Right forelimb (tissue), 1 donor: ENCODE measurements at regions not wholly inside any gene's neighbourhood (a gene's known extent, or its start where the extent isn't known, plus 50 kb on each side); places are given as distances from the start of the nearest gene placed in this dataset.
"Not testable (repeated sequence)": the region's sequence is repeated elsewhere in the genome, so short reads cannot be mapped to it uniquely, and the experiment has no call there.

Experiments used
- DNase-seq: peaks from one replicate; pipeline ENCODE4 v3.0.0-alpha.2; 2018

- DNase-seq: no peak
These were observed 51.5 kb downstream of the CRPPA start for GRCh38 chr7:16369855-16370254.

- DNase-seq: not testable (repeated sequence)
These were observed 52.0 kb downstream of the CRPPA start for GRCh38 chr7:16369309-16369708.

DNA sequence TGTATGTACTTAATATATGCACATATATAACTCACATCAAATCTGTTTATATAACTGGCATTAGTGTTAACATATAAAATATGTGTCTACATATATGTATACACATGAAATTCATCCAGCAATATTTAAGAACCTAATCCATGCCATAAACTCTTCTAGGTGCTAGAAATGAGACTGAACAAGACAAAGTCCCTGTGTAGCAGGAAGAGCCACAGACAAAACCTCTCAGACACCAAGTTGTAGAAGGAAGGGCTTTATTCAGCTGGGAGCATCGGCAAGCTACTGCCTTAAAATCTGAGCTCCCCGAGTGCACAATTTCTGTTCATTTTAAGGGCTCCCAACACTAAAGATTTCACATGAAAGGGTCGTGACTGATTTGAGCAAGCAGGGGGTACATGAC, 52.5 kb downstream of the CRPPA start:
- no peak for DNase-seq

- DNase-seq: no peak
These were observed 54.2 kb downstream of the CRPPA start for GRCh38 chr7:16367115-16367514.

DNA sequence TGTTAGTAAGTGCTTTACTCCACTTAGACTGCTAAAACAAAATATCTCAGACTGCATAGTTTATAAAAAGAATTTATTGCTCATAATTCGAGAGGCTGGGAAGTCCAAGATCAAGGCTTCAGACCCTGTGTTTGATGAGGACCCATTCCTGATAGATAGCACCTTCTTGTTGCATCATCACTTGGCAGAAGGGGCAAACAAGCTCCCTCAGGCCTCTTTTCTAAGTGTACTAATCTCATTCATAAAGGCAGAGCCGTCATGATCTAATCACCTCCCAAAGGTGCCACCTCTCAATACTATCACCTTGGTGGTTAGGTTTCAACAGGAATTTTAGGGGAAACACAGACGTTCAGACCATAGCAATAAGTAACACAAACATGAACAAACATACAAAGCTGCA, 55.4 kb downstream of the CRPPA start:
- DNase-seq: no peak

DNA sequence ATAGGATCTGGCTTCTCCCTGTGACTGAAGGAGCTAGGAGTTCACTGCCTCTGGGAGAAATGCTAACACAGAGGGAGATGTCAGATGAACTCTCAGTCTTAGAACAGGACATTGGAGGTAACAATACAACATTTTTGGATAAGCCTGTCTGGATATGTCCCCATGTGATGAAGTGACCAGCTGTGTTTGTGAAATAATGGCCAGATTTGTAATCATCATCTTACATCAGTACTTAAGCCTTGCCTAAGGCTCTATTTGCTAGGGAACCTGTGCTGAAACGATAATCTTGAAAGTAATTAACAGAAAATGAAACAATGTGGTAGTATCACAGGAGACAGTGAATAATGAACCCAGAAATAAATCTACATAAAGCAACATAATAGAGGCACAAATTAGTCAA, 56.2 kb downstream of the CRPPA start:
- no peak for DNase-seq

DNA sequence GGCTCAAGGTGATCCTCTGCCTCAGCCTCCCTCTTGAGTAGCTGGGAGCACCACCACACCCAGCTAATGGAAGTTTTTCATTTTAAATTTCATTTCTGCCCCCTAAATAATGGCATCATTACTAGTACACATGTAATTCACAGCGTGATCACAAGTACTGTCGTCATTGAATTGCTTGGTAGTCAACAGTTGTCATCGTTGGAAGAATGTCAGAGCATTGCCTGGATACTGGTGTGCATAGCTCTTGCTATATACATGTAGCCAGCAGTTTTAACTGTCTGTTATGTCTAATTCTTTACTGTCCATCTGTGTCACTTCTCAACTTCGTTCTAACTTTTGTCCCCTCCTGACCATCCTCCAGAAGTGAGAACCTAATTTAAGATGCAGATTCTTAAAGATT, 62.1 kb downstream of the CRPPA start:
- DNase-seq: no peak

- DNase-seq: no peak
These were observed 63.4 kb downstream of the CRPPA start for GRCh38 chr7:16357921-16358320.

GRCh38 chr7:16357474-16357873, 63.9 kb downstream of the CRPPA start:
- no peak for DNase-seq

DNA sequence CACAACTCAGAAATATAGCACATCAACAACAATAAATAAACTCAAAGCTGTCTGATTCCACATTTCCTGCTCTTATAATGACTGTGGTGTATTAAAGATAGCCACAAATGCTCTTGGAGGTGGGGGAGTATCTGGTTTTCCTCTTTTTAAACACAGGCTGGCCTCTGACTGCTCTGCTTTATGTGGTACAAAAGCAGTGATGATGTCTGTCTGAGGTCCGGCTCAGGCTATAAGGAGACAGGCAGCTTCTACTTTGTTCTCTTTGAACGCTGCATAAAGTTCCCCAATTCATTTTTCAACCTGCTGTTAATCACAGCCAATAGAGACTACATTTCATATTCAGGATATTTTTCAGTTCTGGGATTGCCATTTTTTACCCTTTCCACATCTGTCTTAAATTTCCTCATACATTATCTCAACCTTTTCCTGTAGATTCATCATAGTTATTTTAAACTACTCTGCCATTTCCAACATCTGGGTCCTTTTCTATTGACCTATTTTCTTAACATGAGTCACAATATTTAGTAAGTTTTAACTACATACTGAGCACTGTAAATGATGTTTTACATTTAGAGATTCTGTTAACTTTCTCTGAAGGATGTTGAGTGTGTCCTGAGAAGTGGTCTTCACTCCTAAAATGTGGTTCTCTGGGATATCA, 64.9 kb downstream of the CRPPA start:
- no peak for DNase-seq

GRCh38 chr7:16354573-16354972, 66.8 kb downstream of the CRPPA start:
- DNase-seq: no peak

- DNase-seq: no peak
These were observed 68.1 kb downstream of the CRPPA start for GRCh38 chr7:16353226-16353625.

DNA sequence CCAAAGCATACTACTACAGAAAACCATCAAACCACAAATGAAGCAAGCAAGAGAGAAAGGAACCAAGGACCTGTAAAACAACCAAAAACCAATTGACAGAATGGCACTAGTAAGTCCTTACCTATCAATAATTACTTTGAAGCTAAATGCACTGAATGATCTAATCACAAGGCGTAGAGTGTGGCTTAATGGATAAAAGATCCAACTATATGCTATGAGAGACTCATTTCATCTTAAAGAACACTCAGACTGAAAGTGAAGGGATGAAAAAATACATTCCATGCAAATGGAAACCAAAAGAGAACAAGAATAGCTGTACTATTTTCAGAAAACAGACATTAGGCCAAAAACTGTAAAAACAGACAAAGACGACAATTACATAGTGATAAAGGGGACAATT, 70.7 kb downstream of the CRPPA start:
- no peak for DNase-seq

DNA sequence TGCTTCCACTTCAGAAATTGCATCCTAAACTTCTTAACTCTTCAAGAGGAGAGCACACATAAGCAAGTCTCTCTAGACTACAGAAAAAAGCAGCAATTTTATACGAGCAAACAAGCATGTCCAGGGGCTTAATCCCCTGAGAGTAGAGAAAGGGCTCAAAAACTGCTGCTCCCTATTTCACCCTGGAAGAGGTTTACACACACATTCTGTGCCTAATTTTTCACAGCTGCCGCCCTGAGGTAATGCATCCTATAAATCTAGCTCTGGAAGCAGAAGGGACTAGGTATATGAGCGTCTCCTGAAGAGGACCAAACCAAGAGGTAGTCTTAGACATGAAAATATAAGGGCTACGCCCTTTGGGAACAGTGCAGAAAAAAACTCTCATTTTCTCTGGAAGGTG, 73.1 kb downstream of the CRPPA start:
- DNase-seq: no peak

GRCh38 chr7:16347827-16348192, 73.5 kb downstream of the CRPPA start:
- no peak for DNase-seq

- DNase-seq: no peak
These were observed 74.1 kb downstream of the CRPPA start for GRCh38 chr7:16347066-16347826.

DNA sequence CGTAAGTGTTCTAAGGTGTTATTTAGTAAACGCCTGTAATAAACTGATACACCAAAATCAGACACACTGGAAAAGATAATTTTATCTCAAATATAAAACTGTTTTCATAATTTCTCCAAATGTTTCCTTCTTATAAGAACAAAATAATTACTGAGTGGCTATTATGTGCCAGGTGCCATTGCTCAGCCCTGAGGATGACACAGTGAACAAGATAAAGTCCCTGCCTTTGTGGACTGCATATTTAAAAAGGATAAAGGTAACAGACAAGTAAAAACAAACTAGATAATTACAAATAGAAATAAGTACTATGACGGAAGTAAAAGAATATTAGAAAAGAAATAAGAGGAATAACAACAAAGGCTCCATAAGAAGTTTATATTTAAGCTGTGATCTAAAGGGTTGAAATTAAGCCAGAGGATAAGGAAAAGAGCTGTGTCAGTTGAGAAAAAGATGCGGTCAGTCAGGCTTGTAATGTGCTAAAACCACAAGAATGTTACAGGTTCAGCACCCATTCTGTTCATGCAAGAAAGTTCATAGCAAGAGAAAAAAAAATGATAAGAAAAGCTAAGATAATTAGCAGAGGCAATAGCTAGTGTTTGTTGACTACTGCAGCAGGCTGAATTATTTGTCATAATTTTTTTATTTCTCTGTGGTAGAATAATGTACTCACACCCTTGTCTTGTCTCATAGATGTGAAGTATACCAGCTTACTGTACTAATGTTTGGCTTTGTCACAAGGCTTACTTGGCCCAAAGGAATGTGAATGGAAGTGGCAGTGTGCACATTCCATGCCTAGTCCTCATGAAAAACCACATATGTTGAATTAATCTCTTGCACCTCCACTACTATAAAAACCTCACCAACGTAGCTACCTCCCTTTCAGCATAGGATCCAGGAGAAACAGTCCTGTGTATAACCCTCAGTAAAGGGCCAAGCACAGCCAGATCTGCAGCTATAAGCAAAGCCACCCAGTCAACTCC, 75.1 kb downstream of the CRPPA start:
- no peak for DNase-seq

DNA sequence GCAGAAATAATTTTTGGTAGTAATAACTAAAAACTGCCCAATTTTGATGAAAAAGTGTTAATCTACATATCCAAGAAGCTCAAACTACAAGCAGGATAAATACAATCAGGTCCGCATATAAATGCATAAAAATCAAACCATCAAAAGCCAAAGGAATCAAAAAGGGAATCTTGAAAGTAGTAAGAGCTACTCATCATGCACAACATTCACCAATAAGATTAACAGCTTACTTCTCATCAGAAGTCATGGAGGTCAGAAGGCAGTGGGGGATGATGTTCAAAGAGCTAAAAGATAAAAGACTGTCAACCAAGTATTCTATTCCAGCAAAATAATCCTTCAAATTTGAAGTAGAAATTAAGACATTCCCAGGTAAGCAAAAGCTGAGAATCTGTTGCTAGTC, 76.4 kb downstream of the CRPPA start:
- no peak for DNase-seq

- no peak for DNase-seq
These were observed 77.7 kb downstream of the CRPPA start for GRCh38 chr7:16343612-16344011.

- DNase-seq: no peak
These were observed 83.3 kb downstream of the CRPPA start for GRCh38 chr7:16338065-16338464.

DNA sequence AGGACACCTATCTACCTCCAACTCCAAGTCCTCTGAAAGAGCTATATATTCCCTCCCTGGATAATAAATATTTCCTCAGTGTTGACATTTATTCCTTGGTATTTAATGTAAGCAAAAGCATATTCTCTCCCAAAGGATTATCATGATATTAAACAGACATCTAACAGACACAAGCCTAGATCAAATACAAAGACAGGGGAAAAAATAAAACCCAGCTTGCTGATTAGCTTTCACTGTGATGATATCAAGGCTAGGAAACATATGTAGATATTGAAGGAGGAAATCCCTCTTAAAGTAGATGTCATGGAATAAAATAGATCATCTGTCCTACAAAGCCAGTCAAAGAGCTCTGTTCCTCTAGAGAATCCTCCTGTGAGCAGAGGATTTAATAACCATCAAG, 95.2 kb downstream of the CRPPA start:
- no peak for DNase-seq

- DNase-seq: no peak
These were observed 98.0 kb downstream of the CRPPA start for GRCh38 chr7:16323313-16323712.

DNA sequence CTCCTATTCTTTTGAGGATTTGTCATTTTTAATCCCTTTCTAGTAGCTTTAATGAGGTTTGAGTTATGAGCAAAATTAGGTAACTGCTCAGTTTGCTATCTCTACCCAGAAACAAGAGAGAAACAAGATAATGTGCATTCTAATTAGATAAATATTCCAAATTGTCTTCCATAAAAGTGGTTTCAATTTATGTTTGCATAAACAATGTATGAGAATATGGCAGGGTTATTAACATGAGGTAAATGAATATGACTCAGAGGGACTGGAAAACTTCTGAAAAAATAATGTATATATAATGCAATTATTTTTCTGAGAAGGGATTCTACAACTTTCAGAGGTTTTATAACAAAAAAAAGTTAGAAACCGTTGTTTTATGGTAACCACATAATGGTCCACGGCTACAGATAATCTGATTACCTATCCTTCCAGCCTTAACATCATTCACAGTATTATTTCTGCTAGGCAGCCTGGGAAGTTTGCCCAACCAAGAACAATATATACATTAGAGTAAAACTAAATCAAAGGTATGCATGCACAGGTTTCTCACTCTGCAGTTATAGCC, 101.2 kb downstream of the CRPPA start:
- DNase-seq: no peak
